K562 (cell line): ENCODE measurements at regions not wholly inside any gene's neighbourhood (a gene's known extent, or its start where the extent isn't known, plus 50 kb on each side); places are given as distances from the start of the nearest gene placed in this dataset.

Source experiments
- PBX2 ChIP-seq, 2 experiments: IDR thresholded peaks in 1 of 2; conservative IDR thresholded peaks in 1 of 2; 2 replicates each; pipeline ENCODE4 v1.6.1; 2016; ENCODE audit warnings: low read depth in 2 of 2, mild to moderate bottlenecking in 1 of 2, missing compliant biosample characterization in 1 of 2, missing genetic modification characterization in 1 of 2, moderate library complexity in 1 of 2
- TF ChIP-seq, protein P1 (sequence below): fragments of 250-450 bp; sonication (Bioruptor Pico); IDR thresholded peaks from 2 replicates; pipeline ENCODE4 v1.5.0; 2021; ENCODE audit warnings: mild to moderate bottlenecking, borderline replicate concordance
- TF ChIP-seq, protein P2 (sequence below), 2 experiments: fragments of 150-350 bp in 1 of 2; IDR thresholded peaks; 2 replicates each; pipeline ENCODE4 v1.6.1; 2012 to 2016; ENCODE audit warnings: low read depth in 2 of 2, low read length in 2 of 2, mild to moderate bottlenecking in 1 of 2, moderate library complexity in 1 of 2

DNA sequence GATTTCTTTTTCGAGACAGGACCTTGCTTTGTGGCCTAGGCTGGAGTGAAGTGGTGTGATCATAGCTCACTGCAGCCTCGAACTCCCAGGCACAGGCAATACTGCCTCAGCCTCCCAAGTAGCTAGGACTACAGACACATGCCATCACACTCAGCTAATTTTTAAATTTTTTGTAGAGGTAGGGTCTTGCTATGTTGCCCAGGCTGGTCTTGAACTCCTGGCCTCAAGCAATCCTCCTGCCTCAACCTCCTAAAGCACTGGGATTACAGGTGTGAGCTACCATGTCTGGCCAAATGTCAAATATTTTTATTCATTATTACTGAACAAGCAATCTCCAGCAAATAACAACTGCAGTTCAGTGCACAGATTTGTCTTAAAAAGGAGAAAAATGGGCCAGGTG is 131.7 kb upstream of the IFNGR1 start (continued):
- TF ChIP-seq, protein P1, sequence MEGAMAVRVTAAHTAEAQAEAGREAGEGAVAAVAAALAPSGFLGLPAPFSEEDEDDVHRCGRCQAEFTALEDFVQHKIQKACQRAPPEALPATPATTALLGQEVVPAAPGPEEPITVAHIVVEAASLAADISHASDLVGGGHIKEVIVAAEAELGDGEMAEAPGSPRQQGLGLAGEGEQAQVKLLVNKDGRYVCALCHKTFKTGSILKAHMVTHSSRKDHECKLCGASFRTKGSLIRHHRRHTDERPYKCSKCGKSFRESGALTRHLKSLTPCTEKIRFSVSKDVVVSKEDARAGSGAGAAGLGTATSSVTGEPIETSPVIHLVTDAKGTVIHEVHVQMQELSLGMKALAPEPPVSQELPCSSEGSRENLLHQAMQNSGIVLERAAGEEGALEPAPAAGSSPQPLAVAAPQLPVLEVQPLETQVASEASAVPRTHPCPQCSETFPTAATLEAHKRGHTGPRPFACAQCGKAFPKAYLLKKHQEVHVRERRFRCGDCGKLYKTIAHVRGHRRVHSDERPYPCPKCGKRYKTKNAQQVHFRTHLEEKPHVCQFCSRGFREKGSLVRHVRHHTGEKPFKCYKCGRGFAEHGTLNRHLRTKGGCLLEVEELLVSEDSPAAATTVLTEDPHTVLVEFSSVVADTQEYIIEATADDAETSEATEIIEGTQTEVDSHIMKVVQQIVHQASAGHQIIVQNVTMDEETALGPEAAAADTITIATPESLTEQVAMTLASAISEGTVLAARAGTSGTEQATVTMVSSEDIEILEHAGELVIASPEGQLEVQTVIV (CRISPR knock-in tag) = no peak
- no peak for TF ChIP-seq PBX2 (CRISPR knock-in tag; IDR thresholded peaks at IDR 0.05; ENCODE audit: low read depth)
- TF ChIP-seq PBX2 (tag; conservative IDR thresholded peaks at IDR 0.05; ENCODE audit: low read depth) = no peak
- TF ChIP-seq, protein P2, sequence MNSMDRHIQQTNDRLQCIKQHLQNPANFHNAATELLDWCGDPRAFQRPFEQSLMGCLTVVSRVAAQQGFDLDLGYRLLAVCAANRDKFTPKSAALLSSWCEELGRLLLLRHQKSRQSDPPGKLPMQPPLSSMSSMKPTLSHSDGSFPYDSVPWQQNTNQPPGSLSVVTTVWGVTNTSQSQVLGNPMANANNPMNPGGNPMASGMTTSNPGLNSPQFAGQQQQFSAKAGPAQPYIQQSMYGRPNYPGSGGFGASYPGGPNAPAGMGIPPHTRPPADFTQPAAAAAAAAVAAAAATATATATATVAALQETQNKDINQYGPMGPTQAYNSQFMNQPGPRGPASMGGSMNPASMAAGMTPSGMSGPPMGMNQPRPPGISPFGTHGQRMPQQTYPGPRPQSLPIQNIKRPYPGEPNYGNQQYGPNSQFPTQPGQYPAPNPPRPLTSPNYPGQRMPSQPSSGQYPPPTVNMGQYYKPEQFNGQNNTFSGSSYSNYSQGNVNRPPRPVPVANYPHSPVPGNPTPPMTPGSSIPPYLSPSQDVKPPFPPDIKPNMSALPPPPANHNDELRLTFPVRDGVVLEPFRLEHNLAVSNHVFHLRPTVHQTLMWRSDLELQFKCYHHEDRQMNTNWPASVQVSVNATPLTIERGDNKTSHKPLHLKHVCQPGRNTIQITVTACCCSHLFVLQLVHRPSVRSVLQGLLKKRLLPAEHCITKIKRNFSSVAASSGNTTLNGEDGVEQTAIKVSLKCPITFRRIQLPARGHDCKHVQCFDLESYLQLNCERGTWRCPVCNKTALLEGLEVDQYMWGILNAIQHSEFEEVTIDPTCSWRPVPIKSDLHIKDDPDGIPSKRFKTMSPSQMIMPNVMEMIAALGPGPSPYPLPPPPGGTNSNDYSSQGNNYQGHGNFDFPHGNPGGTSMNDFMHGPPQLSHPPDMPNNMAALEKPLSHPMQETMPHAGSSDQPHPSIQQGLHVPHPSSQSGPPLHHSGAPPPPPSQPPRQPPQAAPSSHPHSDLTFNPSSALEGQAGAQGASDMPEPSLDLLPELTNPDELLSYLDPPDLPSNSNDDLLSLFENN (IDR thresholded peaks at IDR 0.05; ENCODE audit: low read depth in 2 of 2, low read length in 2 of 2) = no peak
